ENCODE measurements at regions not wholly inside any gene's neighbourhood (a gene's known extent, or its start where the extent isn't known, plus 50 kb on each side); places are given as distances from the start of the nearest gene placed in this dataset.

GRCh38 chr14:51534610-51535011 lies 117.1 kb upstream of the FRMD6 start:
- Histone ChIP-seq H3K4me3 (no peak overlapping the region), H3K36me3 (ENCODE audit: low read depth) (no peaks in the 10 kb centered on the region), H3K4me1 (replicated peaks; ENCODE audit: insufficient read depth) (peaks cover 54% of the 10 kb centered on the region), H3K9me2 (ENCODE audit: insufficient read depth) (no peaks in the 10 kb centered on the region), H3K79me2 (ENCODE audit: low read depth) (no peaks in the 10 kb centered on the region), H4K20me1 (ENCODE audit: insufficient read depth) (no peaks in the 10 kb centered on the region), H3F3A (ENCODE audit: insufficient read depth, low read depth) (peaks cover 45% of the 10 kb centered on the region), H3K27me3 (ENCODE audit: insufficient read depth, low read depth) (no peaks in the 10 kb centered on the region), H2AFZ (no peak overlapping the region), H3K27ac (peak overlapping the region; percentile 99), H3K9me3 (ENCODE audit: insufficient read depth, low read depth) (peaks cover 19% of the 10 kb centered on the region), H3K4me2 (peak overlapping the region; percentile 67)
- intact Hi-C loops (cut with micrococcal nuclease; ENCODE audit: unreplicated experiment), result loop anchor here (1.0 to 2.0 kb wide), 4 partner anchors 20 to 138 kb away; no protein-coding TSS in a partner anchor
- BruUV-seq (replicated peaks), result no TSS peak
- CTCF ChIA-PET, result interaction anchor here (0.6 kb wide), 1 partner anchor 246 kb away, joined by 4 read pairs; no protein-coding TSS in a partner anchor
- DNase-seq, result peak; percentile 87 to 98
- POLR2A ChIA-PET (ENCODE audit: unreplicated experiment), result interaction anchor here (0.6 kb wide), 1 partner anchor 246 kb away, joined by 3 read pairs; no protein-coding TSS in a partner anchor
- TF ChIP-seq, protein P1, sequence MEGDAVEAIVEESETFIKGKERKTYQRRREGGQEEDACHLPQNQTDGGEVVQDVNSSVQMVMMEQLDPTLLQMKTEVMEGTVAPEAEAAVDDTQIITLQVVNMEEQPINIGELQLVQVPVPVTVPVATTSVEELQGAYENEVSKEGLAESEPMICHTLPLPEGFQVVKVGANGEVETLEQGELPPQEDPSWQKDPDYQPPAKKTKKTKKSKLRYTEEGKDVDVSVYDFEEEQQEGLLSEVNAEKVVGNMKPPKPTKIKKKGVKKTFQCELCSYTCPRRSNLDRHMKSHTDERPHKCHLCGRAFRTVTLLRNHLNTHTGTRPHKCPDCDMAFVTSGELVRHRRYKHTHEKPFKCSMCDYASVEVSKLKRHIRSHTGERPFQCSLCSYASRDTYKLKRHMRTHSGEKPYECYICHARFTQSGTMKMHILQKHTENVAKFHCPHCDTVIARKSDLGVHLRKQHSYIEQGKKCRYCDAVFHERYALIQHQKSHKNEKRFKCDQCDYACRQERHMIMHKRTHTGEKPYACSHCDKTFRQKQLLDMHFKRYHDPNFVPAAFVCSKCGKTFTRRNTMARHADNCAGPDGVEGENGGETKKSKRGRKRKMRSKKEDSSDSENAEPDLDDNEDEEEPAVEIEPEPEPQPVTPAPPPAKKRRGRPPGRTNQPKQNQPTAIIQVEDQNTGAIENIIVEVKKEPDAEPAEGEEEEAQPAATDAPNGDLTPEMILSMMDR (conservative IDR thresholded peaks at IDR 0.05), result no peak
- TF ChIP-seq EZH2 (IDR thresholded peaks at IDR 0.05; ENCODE audit: low read depth), result no peak

- CTCF ChIA-PET, result no interaction called here
- Histone ChIP-seq H3K4me1 (replicated peaks; ENCODE audit: insufficient read depth) (peaks cover 63% of the 10 kb centered on the region), H3K79me2 (ENCODE audit: low read depth) (no peaks in the 10 kb centered on the region)
These were observed 116.2 kb upstream of the FRMD6 start for GRCh38 chr14:51535443-51536044.

GRCh38 chr14:51538973-51539372 lies 112.7 kb upstream of the FRMD6 start:
- no TSS peak for BruUV-seq (replicated peaks)
- Histone ChIP-seq H4K20me1 (ENCODE audit: insufficient read depth) (no peaks in the 10 kb centered on the region), H3K27ac (peak overlapping the region; percentile 85), H3K27me3 (ENCODE audit: insufficient read depth, low read depth) (no peaks in the 10 kb centered on the region), H3K9me3 (ENCODE audit: insufficient read depth, low read depth) (peaks cover 28% of the 10 kb centered on the region), H3K4me3 (no peak overlapping the region), H3K79me2 (ENCODE audit: low read depth) (no peaks in the 10 kb centered on the region), H3K36me3 (ENCODE audit: low read depth) (no peaks in the 10 kb centered on the region), H3F3A (ENCODE audit: insufficient read depth, low read depth) (peaks cover 29% of the 10 kb centered on the region), H3K4me2 (peak overlapping the region; percentile 37), H2AFZ (no peak overlapping the region), H3K4me1 (replicated peaks; ENCODE audit: insufficient read depth) (peaks cover 40% of the 10 kb centered on the region), H3K9me2 (ENCODE audit: insufficient read depth) (no peaks in the 10 kb centered on the region)
- intact Hi-C loops (cut with micrococcal nuclease; ENCODE audit: unreplicated experiment), result no loop called here
- DNase-seq, result no peak
- POLR2A ChIA-PET (ENCODE audit: unreplicated experiment), result no interaction called here
- CTCF ChIA-PET, result no interaction called here
- TF ChIP-seq, protein P1 (conservative IDR thresholded peaks at IDR 0.05), result no peak
- no peak for TF ChIP-seq EZH2 (IDR thresholded peaks at IDR 0.05; ENCODE audit: low read depth)

More at GRCh38 chr14:51535443-51536044, 116.2 kb upstream of the FRMD6 start:
- peaks cover 53% of the 10 kb centered on the region for H3F3A ChIP-seq (ENCODE audit: insufficient read depth, low read depth)
- H3K27me3 ChIP-seq (ENCODE audit: insufficient read depth, low read depth), result no peaks in the 10 kb centered on the region
- TF ChIP-seq, protein P1 (conservative IDR thresholded peaks at IDR 0.05), result no peak
- TF ChIP-seq EZH2 (IDR thresholded peaks at IDR 0.05; ENCODE audit: low read depth), result no peak
- no peak overlapping the region; the same call in 1 of the 2 replicates for H3K4me3 ChIP-seq
- H3K27ac ChIP-seq, result peak overlapping the region; percentile 99
- intact Hi-C loops (cut with micrococcal nuclease; ENCODE audit: unreplicated experiment), result loop anchor here (2.0 kb wide), 2 partner anchors 19 to 93 kb away; no protein-coding TSS in a partner anchor
- H3K9me2 ChIP-seq (ENCODE audit: insufficient read depth), result no peaks in the 10 kb centered on the region
- no peak for DNase-seq
- POLR2A ChIA-PET (ENCODE audit: unreplicated experiment), result interaction anchor here (0.6 kb wide), 1 partner anchor 247 kb away, joined by 3 read pairs; no protein-coding TSS in a partner anchor
- H2AFZ ChIP-seq, result no peak overlapping the region
- no TSS peak for BruUV-seq (replicated peaks)
- no peaks in the 10 kb centered on the region for H4K20me1 ChIP-seq (ENCODE audit: insufficient read depth)
- peaks cover 22% of the 10 kb centered on the region for H3K9me3 ChIP-seq (ENCODE audit: insufficient read depth, low read depth)
- peak overlapping the region; percentile 67 for H3K4me2 ChIP-seq
- no peaks in the 10 kb centered on the region for H3K36me3 ChIP-seq (ENCODE audit: low read depth)

All from PC-9 (cell line).